Right forelimb (tissue), 1 donor: ENCODE measurements at regions not wholly inside any gene's neighbourhood (a gene's known extent, or its start where the extent isn't known, plus 50 kb on each side); places are given as distances from the start of the nearest gene placed in this dataset.

Experiments
- DNase-seq: peaks from one replicate; pipeline ENCODE4 v3.0.0-alpha.2; 2018

DNA sequence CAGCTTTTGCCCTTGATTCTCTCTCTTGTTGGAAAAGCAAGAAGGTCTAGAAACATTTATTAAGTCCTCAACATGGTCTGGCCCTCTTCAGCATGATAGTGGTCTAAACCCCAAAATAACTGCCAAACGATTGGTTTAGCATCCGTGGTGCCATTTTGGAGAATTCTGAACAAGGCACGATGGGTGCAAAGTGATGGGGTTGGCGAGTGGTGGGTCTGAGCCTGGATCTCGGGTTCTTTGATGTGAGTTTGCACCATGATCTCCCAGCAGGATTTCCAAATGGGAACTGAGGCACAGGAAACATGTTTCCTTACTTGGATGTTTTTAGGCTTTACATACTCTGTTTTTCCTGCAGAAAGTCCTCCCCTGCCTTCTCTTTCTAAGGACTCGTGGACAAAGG, 240.3 kb downstream of the MYCN start:
- no peak for DNase-seq

DNA sequence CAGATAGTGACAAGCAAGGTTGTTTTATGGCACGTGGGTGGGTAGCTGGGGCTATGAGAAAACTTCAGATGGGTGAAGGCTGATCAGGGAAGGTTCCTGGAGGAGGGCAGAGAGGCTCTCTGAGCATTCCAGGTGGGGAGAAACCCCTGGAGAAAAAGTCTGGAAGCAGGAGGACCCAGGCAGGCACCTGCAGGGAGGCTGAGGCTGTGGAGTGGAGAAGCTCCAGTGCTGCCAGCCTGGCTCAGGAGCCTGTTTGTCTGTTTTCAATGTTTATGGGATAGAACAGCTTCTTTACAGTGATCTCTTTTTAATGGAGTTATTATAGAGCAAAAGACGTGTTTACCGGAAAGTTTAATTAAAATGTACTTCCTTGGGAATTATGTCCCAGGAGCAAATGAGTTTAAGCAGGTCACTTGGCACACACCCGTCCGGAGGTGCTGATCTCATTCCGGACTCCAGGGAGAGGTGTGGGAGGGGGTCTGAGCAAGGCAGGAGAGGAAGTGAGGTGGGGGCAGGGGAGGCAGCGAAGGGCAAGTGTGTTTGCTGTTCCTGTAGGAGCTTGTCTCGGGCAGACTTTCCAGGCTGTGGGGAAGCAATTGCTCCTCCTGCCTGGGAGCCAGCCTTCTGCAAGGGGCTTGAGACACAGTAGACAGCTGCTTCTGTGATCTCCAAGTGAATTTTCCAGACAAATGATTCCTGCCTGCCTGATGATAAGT, 239.5 kb downstream of the MYCN start:
- no peak for DNase-seq

DNA sequence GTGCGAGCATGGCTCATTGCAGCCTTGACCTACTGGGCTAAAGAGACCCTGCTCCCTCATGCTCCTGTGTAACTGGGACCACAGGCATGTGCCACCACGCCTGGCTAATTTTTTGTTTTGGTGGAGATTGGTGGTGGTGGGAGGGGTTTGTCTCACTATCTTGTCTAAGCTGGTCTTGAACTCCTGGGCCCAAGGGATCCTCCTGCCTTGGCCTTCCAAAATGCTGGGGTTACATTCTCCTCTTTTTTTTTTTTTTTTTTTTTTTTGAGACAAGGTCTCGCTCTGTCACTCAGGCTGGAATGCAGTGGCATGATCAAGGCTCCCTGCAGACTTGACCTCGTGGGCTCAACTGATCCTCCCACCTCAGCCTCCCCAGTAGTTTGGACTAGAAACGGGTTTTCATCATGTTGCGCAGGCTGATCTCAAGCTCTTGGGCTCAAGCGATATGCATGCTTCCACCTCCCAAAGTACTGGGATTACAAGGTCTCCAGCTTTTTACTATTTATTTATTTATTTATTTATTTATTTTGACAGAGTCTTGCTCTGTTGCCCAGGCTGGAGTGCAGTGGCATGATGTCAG, 238.3 kb downstream of the MYCN start:
- DNase-seq = no peak

GRCh38 chr2:16177671-16178180, 237.4 kb downstream of the MYCN start:
- DNase-seq = no peak

DNA sequence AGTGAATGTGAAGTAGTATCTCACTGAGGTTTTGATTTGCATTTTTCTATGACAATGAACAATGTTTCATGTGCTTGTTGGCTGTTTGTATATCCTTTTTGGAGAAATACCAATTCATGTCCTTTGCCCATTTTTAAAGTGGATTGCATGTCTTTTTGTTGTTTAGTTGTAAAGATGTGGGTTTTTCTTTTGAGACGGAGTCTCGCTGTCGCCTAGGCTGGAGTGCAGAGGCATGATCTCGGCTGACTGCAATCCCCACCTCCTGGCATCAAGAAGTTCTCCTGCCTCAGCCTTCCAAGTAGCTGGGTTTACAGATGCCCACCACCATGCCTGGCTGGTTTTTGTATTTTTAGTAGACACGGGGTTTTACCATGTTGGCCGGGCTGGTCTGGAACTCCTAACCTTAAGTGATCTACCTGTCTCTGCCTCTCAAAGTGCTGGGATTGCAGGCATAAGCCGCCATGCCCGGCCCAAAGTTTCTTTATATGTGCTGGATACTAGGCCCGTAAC, 236.7 kb downstream of the MYCN start:
- no peak for DNase-seq

GRCh38 chr2:16175247-16175825, 235.0 kb downstream of the MYCN start:
- no peak for DNase-seq

- no peak for DNase-seq
Measured at GRCh38 chr2:16174693-16175045, 234.3 kb downstream of the MYCN start.

GRCh38 chr2:16173893-16174692, 233.7 kb downstream of the MYCN start:
- DNase-seq = no peak

- DNase-seq = no peak
Measured at GRCh38 chr2:16172324-16173175, 232.2 kb downstream of the MYCN start.

DNA sequence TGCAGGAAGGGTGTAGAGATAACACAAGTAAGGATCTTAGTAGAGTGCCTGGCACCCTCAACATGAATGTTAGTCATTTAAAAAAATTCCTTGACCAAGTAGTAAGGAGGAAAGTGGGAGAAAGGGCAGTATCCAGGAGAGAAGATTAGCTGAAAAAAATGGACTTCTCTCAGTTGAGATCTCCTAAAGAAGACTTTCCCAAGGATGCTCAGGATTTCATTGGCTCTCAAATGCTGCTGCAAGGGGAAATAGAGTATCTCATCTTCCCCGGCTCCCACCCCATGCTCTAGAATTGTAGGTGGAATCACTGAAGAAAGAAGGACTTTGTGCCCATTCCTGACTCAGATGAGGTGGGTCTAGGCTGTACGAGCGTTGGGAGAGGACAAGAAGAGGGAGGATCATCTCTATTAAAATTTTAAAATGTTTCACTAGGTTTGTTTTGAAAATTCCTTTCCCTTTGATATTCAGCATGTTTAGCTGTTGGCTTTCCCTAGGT, 231.1 kb downstream of the MYCN start:
- no peak for DNase-seq

DNA sequence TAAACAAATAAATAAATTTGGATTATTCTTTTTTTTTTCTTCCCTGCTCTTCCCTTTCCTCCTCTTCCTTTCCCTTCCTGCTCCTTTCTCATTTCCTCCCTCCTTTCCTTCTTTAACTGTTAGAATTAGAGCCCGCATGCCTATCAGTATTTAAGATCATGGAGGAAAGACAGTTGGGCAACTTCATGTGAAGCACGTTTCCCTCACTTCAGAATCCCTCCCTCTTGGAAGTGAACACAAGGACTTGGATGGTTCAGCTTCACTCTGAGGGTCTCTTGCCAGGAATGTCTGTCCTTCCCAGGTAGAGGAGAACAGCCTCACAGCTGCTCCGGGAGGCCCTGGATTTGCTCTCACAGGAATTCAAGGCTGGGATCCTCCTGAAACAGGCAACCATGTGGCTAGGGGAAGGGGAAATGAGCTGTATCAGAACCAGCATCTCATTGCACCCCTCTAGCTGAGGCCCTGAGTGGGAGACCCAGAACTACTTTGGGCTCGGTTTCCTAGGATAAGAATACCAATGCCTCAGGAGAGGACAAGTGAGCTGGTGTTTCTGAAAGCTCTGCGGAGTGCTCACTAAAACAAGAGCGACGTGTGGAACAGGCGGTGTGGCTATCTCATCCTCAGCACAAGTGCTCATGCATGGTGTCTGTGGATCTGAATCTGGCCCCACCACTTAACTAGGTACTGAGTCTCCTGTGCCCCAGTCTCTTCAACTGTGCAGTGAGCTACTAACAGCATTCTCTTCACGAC, 230.5 kb downstream of the MYCN start:
- DNase-seq = no peak

DNA sequence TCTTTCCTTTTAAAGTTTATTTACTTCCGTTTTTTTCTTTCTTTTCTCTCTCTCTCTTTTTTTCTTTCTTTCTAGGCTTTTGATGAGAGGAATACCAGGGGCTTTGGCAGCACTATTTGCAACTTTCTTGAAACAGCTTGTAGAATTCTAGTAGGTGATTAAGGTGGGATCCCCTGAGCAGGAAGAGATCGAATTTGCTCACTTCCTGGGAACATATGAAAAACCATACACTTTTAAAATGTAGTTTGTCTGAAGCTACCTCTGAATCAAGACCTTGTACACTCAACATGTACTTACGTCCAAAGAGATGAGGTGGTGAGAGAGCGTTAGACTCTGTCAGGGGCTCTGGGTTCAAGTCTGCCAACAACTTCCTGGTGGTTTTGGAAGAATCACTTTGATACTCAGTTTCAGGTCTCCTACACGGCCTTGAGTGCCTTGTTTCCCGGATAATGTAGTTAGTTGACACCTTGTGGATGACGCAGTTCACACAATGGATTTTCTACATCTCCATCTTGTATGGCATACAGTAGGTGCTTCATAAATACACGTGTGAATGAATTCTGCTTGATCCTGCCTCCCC, 229.1 kb downstream of the MYCN start:
- no peak for DNase-seq

DNA sequence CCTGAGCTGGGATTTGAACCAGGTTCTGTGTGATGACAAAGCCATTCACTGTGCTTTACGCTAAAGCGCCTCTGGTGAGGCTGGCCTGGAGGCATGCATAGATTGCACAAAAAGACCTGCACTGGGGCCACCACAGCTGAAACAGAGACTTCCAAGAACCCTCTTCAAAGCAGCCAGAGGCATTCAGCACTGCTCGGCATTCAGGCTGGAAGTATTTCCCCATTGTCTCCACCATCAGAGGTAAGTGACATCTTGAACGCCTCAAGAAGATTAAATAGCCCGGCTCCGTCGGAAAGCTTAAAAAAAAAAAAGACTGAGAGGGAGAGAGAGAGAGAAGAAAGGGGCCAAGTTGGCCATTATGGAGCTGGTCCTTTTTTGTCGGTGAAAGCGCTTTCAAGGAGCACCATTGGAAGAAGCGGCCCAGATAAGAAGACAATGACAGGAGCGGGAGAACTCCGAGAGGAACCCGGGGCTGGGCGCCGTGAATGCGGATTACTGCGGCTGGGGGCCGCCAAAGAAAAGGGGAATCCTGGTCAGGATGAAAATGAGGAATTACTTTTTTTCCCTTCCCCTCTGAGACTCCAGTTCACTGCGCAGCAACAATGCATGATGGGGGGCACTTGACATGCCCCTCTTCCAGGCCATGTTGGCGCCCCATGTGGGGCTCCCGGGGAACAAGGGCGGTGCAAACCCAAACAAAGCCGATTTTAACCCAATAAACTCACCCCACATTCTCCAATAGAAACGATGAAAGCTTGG, 228.3 kb downstream of the MYCN start:
- no peak for DNase-seq

GRCh38 chr2:16167870-16168426, 227.6 kb downstream of the MYCN start:
- DNase-seq = no peak

- DNase-seq = no peak
Measured at GRCh38 chr2:16167451-16167861, 227.1 kb downstream of the MYCN start.

DNA sequence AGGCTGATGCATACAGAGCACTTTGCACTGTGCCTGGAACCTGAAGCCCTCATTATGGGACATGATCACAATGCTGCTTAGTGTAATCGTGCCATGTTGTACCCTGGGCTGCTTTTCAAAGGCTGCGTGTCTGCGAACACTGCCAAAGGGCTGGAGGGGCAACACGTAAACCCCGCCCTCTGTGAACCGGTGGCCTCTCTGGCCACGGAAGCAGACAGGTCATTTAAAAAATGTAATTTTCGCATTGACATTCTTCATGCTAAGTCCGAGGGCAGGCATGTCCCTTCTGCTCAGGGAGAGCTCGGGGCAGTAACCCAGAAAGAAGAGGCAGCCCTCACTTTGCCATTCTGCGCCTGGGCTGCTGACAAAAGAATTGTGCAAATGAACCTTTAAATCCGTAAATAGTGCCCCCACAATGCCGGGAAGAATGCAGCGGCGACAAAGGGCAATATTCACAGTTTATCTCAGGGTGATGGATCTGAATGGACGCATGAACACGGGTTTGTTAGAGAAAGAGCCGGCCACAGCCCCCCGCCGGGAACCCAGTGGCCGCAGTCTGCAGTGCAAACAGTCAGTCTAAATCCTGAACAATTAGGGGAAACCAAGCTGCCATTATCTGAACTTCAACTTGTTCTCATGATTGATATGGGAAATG, 226.1 kb downstream of the MYCN start:
- DNase-seq = no peak

GRCh38 chr2:16165518-16166326, 225.4 kb downstream of the MYCN start:
- no peak for DNase-seq

DNA sequence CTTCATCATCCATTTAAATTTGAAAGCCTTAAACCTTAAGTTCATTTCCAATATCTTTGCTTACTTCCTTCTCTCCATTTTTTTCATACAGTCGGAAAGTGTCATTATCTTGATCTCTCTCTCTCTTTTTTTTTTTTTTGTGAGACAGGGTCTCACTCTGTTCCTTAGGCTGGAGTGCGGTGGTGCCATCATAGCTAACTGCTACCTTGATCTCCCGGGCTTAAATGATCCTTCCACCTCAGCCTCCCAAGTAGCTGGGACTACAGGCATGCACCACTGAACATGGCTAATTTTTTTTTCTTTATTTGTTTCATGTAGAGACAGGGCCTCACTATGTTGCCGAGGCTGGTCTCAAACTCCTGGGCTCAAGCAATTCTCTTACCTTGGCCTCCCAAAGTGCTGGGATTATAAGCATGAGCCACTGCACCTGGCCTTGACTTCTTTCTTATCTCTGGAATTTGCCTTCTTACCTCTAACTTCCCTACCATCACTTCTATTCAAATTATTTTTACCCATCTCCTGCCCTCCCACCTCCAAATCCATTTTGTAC, 222.2 kb downstream of the MYCN start:
- no peak for DNase-seq
